ENCODE measurements at regions not wholly inside any gene's neighbourhood (a gene's known extent, or its start where the extent isn't known, plus 50 kb on each side); places are given as distances from the start of the nearest gene placed in this dataset.

DNA sequence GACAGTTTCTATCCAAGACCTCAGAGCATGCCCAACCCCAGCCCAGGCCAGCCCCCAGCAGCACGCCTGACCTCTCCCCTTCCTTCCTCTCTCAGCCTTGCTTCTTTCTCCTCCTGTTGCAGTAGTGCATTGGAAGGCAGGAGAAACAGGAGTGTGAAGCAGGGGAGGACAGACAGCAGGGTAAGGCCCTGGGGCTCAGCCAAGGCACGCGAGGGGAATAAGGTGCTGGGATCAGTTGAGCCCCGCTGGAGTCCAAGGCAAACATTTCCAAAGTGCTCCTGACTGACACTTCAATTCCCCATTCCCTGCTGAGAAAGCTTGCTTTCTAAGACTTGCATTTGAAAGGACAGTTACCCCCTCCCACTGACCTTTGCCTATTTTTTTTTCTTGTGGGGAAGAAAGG lies 73.1 kb upstream of the OLFM4 start:
- Histone ChIP-seq H3K4me3 (no peak overlapping the region), H3K27ac (no peak overlapping the region)
- TF ChIP-seq, protein P1, sequence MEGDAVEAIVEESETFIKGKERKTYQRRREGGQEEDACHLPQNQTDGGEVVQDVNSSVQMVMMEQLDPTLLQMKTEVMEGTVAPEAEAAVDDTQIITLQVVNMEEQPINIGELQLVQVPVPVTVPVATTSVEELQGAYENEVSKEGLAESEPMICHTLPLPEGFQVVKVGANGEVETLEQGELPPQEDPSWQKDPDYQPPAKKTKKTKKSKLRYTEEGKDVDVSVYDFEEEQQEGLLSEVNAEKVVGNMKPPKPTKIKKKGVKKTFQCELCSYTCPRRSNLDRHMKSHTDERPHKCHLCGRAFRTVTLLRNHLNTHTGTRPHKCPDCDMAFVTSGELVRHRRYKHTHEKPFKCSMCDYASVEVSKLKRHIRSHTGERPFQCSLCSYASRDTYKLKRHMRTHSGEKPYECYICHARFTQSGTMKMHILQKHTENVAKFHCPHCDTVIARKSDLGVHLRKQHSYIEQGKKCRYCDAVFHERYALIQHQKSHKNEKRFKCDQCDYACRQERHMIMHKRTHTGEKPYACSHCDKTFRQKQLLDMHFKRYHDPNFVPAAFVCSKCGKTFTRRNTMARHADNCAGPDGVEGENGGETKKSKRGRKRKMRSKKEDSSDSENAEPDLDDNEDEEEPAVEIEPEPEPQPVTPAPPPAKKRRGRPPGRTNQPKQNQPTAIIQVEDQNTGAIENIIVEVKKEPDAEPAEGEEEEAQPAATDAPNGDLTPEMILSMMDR (IDR thresholded peaks at IDR 0.05): no peak
- DNase-seq (ENCODE audit: low spot score): no peak

DNA sequence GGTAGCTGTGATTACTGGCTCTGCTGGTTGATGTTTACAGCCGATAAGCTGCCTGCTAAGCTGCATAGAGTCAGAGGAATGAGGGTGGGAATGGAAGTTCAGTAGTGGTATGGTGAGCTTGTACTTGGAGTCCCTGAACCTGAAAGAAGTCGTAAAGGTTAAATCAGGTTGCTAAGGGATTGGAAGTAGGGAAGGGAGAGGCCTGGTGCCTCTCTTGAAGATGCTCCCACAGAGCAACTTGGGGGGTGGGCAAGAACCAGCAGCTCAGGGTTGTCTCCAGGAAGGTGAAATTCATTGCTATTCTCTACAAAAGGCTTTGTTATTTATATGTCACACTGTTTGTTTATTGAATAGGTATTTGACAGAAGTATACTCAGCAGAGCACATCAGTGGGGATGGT lies 73.8 kb upstream of the OLFM4 start:
- TF ChIP-seq, protein P1 (IDR thresholded peaks at IDR 0.05): no peak
- no peak for DNase-seq (ENCODE audit: low spot score)
- no peak overlapping the region for H3K4me3 ChIP-seq
- H3K27ac ChIP-seq: no peak overlapping the region

DNA sequence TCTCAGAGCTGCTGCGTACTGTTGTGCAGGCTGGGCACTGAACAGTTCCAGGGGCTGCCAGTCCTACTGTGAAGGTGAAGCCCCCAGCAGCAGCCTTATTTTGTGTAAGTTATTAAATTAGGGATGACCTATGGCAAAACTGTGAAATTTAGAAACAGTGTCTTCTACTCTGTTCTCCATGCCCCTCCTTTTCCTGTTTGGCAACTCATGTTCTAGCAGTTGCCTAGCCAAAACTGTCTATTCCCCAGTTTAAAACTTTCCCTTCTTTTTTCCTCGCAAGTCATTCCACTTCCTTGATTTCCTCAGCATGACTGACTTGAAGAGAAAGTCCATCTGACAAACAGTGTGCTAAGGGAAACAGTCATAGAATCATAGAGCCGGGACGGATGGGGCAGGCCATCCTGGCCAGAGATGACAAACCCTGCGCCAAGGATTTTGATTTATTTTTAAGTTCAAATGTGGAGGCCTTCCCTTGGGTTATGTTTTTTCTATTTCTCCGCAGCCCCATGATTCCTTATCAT lies 78.1 kb upstream of the OLFM4 start:
- Histone ChIP-seq H3K27ac (no peak overlapping the region), H3K4me3 (no peak overlapping the region)
- no peak for DNase-seq (ENCODE audit: low spot score)
- TF ChIP-seq, protein P1 (IDR thresholded peaks at IDR 0.05): no peak

- no peak overlapping the region for H3K27ac ChIP-seq
Observed at GRCh38 chr13:52949742-52950141, 78.9 kb upstream of the OLFM4 start.

GRCh38 chr13:52949044-52949443 lies 79.6 kb upstream of the OLFM4 start:
- no peak for DNase-seq (ENCODE audit: low spot score)
- H3K4me3 ChIP-seq: no peak overlapping the region
- H3K27ac ChIP-seq: no peak overlapping the region
- TF ChIP-seq, protein P1 (IDR thresholded peaks at IDR 0.05): no peak

More at GRCh38 chr13:52949742-52950141, 78.9 kb upstream of the OLFM4 start:
- DNase-seq (ENCODE audit: low spot score): no peak
- TF ChIP-seq, protein P1 (IDR thresholded peaks at IDR 0.05): no peak
- no peak overlapping the region for H3K4me3 ChIP-seq

- no peak for DNase-seq (ENCODE audit: low spot score)
- Histone ChIP-seq H3K4me3 (no peak overlapping the region), H3K27ac (no peak overlapping the region)
- TF ChIP-seq, protein P1 (IDR thresholded peaks at IDR 0.05): no peak
Observed at GRCh38 chr13:52947921-52948373, 80.7 kb upstream of the OLFM4 start.

- H3K4me3 ChIP-seq: no peak overlapping the region
- no peak overlapping the region for H3K27ac ChIP-seq
- TF ChIP-seq, protein P1 (IDR thresholded peaks at IDR 0.05): no peak
- DNase-seq (ENCODE audit: low spot score): no peak
Observed at GRCh38 chr13:52945348-52945747, 83.3 kb upstream of the OLFM4 start.

Measured in coronary artery (tissue), 2 donors.